CD14-positive monocyte (primary cell): ENCODE measurements at regions not wholly inside any gene's neighbourhood (a gene's known extent, or its start where the extent isn't known, plus 50 kb on each side); places are given as distances from the start of the nearest gene placed in this dataset.

Source experiments
- DNase-seq, 3 donors: peaks; one replicate each; pipeline ENCODE4 v3.0.0-alpha.2; 2011 to 2022
- H2AFZ ChIP-seq: 2 replicates; pipeline ENCODE4 v1.6.0; 2012; ENCODE audit warnings: mild to moderate bottlenecking, low read depth, low read length, inconsistent platforms; ENCODE audit not compliant: insufficient read depth, poor library complexity, severe bottlenecking
- H3K27ac ChIP-seq, 2 donors: 1 replicate in 1 of 2; 2 replicates in 1 of 2; pipeline ENCODE4 v1.5.1; 2012 to 2013; ENCODE audit warnings: low read length in 2 of 2, control low read depth in 1 of 2, inconsistent platforms in 1 of 2, low read depth in 1 of 2, mild to moderate bottlenecking in 1 of 2
- H3K27me3 ChIP-seq, 2 donors: one replicate each; pipeline versions ENCODE4 v1.6.0 to v1.6.1; 2011 to 2013; ENCODE audit warnings: low read length in 2 of 2; ENCODE audit not compliant: control insufficient read depth in 2 of 2, insufficient read depth in 2 of 2
- H3K36me3 ChIP-seq, 2 donors: replicated peaks in 1 of 2; 1 replicate in 1 of 2; 2 replicates in 1 of 2; pipeline versions ENCODE4 v1.5.1 to v1.6.1; 2012 to 2013; ENCODE audit warnings: low read length in 2 of 2, control low read depth in 1 of 2, inconsistent platforms in 1 of 2, mild to moderate bottlenecking in 1 of 2; ENCODE audit not compliant: insufficient read depth in 2 of 2, control insufficient read depth in 1 of 2
- H3K4me1 ChIP-seq, 2 donors: 1 replicate in 1 of 2; 2 replicates in 1 of 2; pipeline versions ENCODE4 v1.5.1 to v1.6.1; 2012 to 2013; ENCODE audit warnings: low read length in 2 of 2, control low read depth in 1 of 2, inconsistent platforms in 1 of 2, mild to moderate bottlenecking in 1 of 2, moderate library complexity in 1 of 2; ENCODE audit not compliant: insufficient read depth in 2 of 2, control insufficient read depth in 1 of 2
- H3K4me2 ChIP-seq: replicated peaks from 2 replicates; pipeline ENCODE3; 2012; ENCODE audit warnings: low read length, moderate library complexity, mild to moderate bottlenecking; ENCODE audit not compliant: poor library complexity, severe bottlenecking; ENCODE audit errors: extremely low read depth
- H3K4me3 ChIP-seq, 3 experiments: fragments of 200-600 bp in 1 of 3; sonication (generic) in 1 of 3; replicated peaks in 1 of 3; 1 replicate in 2 of 3; 2 replicates in 1 of 3; pipeline ENCODE4 v1.5.1; 2011 to 2013; ENCODE audit warnings: low read length in 3 of 3, mild to moderate bottlenecking in 3 of 3, control low read depth in 2 of 3, low read depth in 2 of 3, inconsistent platforms in 1 of 3, moderate library complexity in 1 of 3
- H3K79me2 ChIP-seq: 2 replicates; pipeline ENCODE4 v1.6.0; 2012; ENCODE audit warnings: mild to moderate bottlenecking, control low read depth, inconsistent platforms, low read length, moderate library complexity; ENCODE audit not compliant: insufficient read depth
- H3K9ac ChIP-seq: 2 replicates; pipeline ENCODE4 v1.6.0; 2017; ENCODE audit warnings: low read length, mild to moderate bottlenecking; ENCODE audit not compliant: insufficient read depth, poor library complexity, severe bottlenecking
- H3K9me3 ChIP-seq, 2 donors: replicated peaks in 1 of 2; 1 replicate in 1 of 2; 2 replicates in 1 of 2; pipeline versions ENCODE4 v1.5.1 to v1.6.1; 2012 to 2013; ENCODE audit warnings: low read length in 2 of 2, control low read depth in 1 of 2; ENCODE audit not compliant: control insufficient read depth in 1 of 2, insufficient read depth in 1 of 2
- H4K20me1 ChIP-seq: 2 replicates; pipeline ENCODE4 v1.6.0; 2012; ENCODE audit warnings: mild to moderate bottlenecking, low read length, control low read depth, moderate library complexity; ENCODE audit not compliant: insufficient read depth
- H3K27ac Mint-ChIP-seq, 7 donors: one replicate each; pipeline ENCODE4 v1.8.0; 2020; ENCODE audit warnings: mild to moderate bottlenecking in 7 of 7, mixed read lengths in 7 of 7, moderate library complexity in 6 of 7, inconsistent platforms in 2 of 7
- H3K27me3 Mint-ChIP-seq, 3 donors: one replicate each; pipeline ENCODE4 v1.8.0; 2021 to 2022; ENCODE audit warnings: low read depth in 3 of 3, mild to moderate bottlenecking in 3 of 3, mixed read lengths in 3 of 3, moderate library complexity in 3 of 3, inconsistent platforms in 1 of 3
- H3K36me3 Mint-ChIP-seq, 2 donors: one replicate each; pipeline ENCODE4 v1.8.0; 2020; ENCODE audit warnings: mixed read lengths in 2 of 2, inconsistent platforms in 1 of 2, mild to moderate bottlenecking in 1 of 2
- H3K4me1 Mint-ChIP-seq: one replicate; pipeline ENCODE4 v1.8.0; 2020; ENCODE audit warnings: mild to moderate bottlenecking, mixed read lengths
- H3K4me3 Mint-ChIP-seq, 2 donors: one replicate each; pipeline ENCODE4 v1.8.0; 2020; ENCODE audit warnings: mild to moderate bottlenecking in 2 of 2, mixed read lengths in 2 of 2, moderate library complexity in 1 of 2
- H3K9me3 Mint-ChIP-seq, 7 donors: one replicate each; pipeline ENCODE4 v1.8.0; 2020 to 2022; ENCODE audit warnings: mixed read lengths in 7 of 7, mild to moderate bottlenecking in 6 of 7, moderate library complexity in 6 of 7, inconsistent platforms in 2 of 7
- WGBS: methylation state at CpG from one replicate; pipeline ENCODE4 v1.1.5; 2013; ENCODE audit warnings: missing lambda C conversion rate; ENCODE audit not compliant: insufficient coverage; 5-methylcytosine and 5-hydroxymethylcytosine counted together
- intact Hi-C, 2 donors: fragments of 100-400 bp; cut with micrococcal nuclease; formaldehyde crosslinking; loops; one replicate each; pipeline versions ENCODE4 v1.15.0 to v1.15.1; 2023
- TF ChIP-seq, protein P1 (sequence below): fragments of 200-600 bp; IDR thresholded peaks from one replicate; pipeline ENCODE4 v1.8.0; 2022; ENCODE audit warnings: antibody characterized with exemption, mild to moderate bottlenecking

DNA sequence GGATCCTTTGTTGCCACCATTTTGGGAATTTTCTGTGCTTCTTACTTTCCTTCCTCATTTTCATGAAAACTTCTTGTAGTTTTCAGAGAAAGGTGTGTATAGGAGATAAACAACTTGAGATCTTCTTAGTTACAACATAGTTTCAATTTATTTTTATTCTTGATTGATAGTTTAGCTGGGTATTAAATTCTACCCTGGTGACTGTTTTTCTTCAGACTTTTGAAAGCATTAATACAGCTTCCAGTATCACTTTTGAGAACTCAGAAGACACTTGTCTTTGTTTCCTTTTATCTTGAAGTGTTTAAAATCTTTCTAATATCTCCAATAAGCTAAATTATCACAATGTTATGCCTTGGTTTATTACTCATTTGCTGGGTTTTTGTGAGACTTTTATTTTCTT is 167.5 kb upstream of the DPP10 start:
- H3K4me1 ChIP-seq: no peaks in the 10 kb centered on the region
- DNase-seq: no peak
- H3K27me3 ChIP-seq: no peaks in the 10 kb centered on the region
- peaks cover 7% of the 10 kb centered on the region in 2 donors for H3K9me3 ChIP-seq
- no peak overlapping the region for H3K27ac ChIP-seq
- TF ChIP-seq, protein P1, sequence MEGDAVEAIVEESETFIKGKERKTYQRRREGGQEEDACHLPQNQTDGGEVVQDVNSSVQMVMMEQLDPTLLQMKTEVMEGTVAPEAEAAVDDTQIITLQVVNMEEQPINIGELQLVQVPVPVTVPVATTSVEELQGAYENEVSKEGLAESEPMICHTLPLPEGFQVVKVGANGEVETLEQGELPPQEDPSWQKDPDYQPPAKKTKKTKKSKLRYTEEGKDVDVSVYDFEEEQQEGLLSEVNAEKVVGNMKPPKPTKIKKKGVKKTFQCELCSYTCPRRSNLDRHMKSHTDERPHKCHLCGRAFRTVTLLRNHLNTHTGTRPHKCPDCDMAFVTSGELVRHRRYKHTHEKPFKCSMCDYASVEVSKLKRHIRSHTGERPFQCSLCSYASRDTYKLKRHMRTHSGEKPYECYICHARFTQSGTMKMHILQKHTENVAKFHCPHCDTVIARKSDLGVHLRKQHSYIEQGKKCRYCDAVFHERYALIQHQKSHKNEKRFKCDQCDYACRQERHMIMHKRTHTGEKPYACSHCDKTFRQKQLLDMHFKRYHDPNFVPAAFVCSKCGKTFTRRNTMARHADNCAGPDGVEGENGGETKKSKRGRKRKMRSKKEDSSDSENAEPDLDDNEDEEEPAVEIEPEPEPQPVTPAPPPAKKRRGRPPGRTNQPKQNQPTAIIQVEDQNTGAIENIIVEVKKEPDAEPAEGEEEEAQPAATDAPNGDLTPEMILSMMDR: no peak
- intact Hi-C loops: no loop called here
- Mint-ChIP-seq H3K27ac (no peak overlapping the region), H3K9me3 (peaks cover 6 to 39% (median 15%) of the 10 kb centered on the region in 7 donors), H3K4me3 (no peak overlapping the region), H3K27me3 (peaks cover 0 to 2% (median 0%) of the 10 kb centered on the region in 3 donors), H3K36me3 (no peaks in the 10 kb centered on the region), H3K4me1 (no peaks in the 10 kb centered on the region)
- no peak overlapping the region for H2AFZ ChIP-seq
- H3K79me2 ChIP-seq: no peaks in the 10 kb centered on the region
- no peaks in the 10 kb centered on the region for H3K36me3 ChIP-seq
- H4K20me1 ChIP-seq: no peaks in the 10 kb centered on the region
- H3K4me2 ChIP-seq: no peak overlapping the region
- H3K4me3 ChIP-seq: no peak overlapping the region
- H3K9ac ChIP-seq: no peak overlapping the region

DNA sequence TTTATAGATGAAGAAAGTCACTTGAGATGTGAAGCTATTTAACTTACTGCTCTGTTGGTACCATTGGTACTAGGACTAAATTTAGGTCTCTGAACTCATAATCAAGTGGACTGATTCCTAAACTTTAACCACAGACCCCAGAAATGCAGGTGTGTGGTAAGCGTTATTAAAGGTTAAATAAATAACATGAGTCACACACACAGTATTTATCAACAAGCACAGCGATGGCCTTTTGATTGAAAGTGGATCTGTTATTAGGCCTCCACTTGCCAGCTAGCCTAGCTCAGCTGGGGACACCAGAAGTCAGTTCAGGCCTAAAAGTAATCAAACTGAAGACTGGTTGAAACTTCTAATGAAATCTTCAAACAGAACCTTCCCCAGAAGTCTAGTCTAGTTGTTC is 161.3 kb upstream of the DPP10 start:
- DNase-seq: no peak
- WGBS: no CpG with 5 or more reads among the region's 2 CpGs
- Histone ChIP-seq H2AFZ (no peak overlapping the region), H3K4me3 (no peak overlapping the region), H3K4me1 (no peaks in the 10 kb centered on the region), H3K36me3 (no peaks in the 10 kb centered on the region), H3K9me3 (peaks cover 14 to 15% of the 10 kb centered on the region in 2 donors), H3K9ac (no peak overlapping the region), H3K27me3 (no peaks in the 10 kb centered on the region), H3K4me2 (no peak overlapping the region), H4K20me1 (no peaks in the 10 kb centered on the region), H3K79me2 (no peaks in the 10 kb centered on the region), H3K27ac (no peak overlapping the region)
- Mint-ChIP-seq H3K36me3 (no peaks in the 10 kb centered on the region), H3K9me3 (peaks cover 2 to 26% (median 9%) of the 10 kb centered on the region in 7 donors), H3K27me3 (no peaks in the 10 kb centered on the region), H3K27ac (no peak overlapping the region), H3K4me1 (no peaks in the 10 kb centered on the region), H3K4me3 (no peak overlapping the region)
- intact Hi-C loops: no loop called here
- TF ChIP-seq, protein P1: no peak
